ENCODE measurements at regions not wholly inside any gene's neighbourhood (a gene's known extent, or its start where the extent isn't known, plus 50 kb on each side); places are given as distances from the start of the nearest gene placed in this dataset.

DNA sequence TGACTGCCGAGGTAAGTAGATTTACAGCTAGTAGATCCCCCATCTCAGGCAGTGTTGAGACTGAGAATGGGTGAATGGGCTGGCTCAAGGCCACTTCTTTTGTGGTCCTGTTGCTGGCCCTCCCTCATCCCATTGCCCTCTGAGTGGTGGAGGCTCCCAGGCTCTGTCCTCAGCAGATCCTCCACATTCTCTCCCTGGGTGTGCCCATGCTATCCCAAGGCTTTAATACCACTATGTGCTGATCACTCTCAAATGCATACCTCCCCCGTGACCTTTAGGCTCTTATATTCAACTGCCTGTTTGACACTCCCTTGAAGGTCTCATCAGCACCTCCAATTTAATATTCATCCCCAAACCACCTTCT lies 271.8 kb downstream of the GLI2 start:
- Histone ChIP-seq H3K4me2 (ENCODE audit: low read depth, low read length) (no peak overlapping the region), H3K79me2 (ENCODE audit: insufficient read depth, low read length) (no peaks in the 10 kb centered on the region), H2AFZ (ENCODE audit: low read length) (no peak overlapping the region), H3K27me3 (ENCODE audit: control insufficient read depth in 1 of 2, insufficient read depth in 2 of 2, low read length in 2 of 2) (peaks cover 2 to 13% of the 10 kb centered on the region in 2 experiments; a peak in 2 of 5 replicates), H3K27ac (ENCODE audit: extremely low read length, insufficient read depth, low read length) (no peak overlapping the region), H4K20me1 (ENCODE audit: insufficient read depth, low read length) (no peaks in the 10 kb centered on the region), H3K9ac (ENCODE audit: insufficient read depth, low read depth, low read length) (no peak overlapping the region), H3K4me1 (ENCODE audit: insufficient read depth, low read length) (no peaks in the 10 kb centered on the region), H3K4me3 (replicated peaks in 1 of 3; ENCODE audit: insufficient read depth in 1 of 3, low read depth in 2 of 3, low read length in 3 of 3) (no peak overlapping the region), H3K9me3 (ENCODE audit: low read length) (no peaks in the 10 kb centered on the region), H3K36me3 (replicated peaks in 1 of 2; ENCODE audit: control insufficient read depth in 1 of 2, insufficient read depth in 2 of 2, low read length in 2 of 2) (no peaks in the 10 kb centered on the region)
- ATAC-seq, result no peak
- ChIA-PET CTCF (ENCODE audit: low intra/inter-chr PET ratio, low total read pairs) (no interaction called here), POLR2A (no interaction called here)
- 25% methylated on average over 2 of the region's 2 CpGs for WGBS (ENCODE audit: low lambda C conversion rate)
- FAIRE-seq, result no peak
- TF ChIP-seq, protein P1, sequence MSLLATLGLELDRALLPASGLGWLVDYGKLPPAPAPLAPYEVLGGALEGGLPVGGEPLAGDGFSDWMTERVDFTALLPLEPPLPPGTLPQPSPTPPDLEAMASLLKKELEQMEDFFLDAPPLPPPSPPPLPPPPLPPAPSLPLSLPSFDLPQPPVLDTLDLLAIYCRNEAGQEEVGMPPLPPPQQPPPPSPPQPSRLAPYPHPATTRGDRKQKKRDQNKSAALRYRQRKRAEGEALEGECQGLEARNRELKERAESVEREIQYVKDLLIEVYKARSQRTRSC (CRISPR knock-in tag; IDR thresholded peaks at IDR 0.05; ENCODE audit: low read depth), result no peak
- TF ChIP-seq REPIN1 (CRISPR knock-in tag; IDR thresholded peaks at IDR 0.05; ENCODE audit: borderline replicate concordance, low read depth) (no peak), STAG1 (CRISPR knock-in tag; IDR thresholded peaks at IDR 0.05) (no peak), ZNF713 (CRISPR knock-in tag; IDR thresholded peaks at IDR 0.05) (no peak), BRCA1 (CRISPR knock-in tag; IDR thresholded peaks at IDR 0.05) (no peak), ZNF264 (CRISPR knock-in tag; IDR thresholded peaks at IDR 0.05) (no peak), ZZZ3 (CRISPR knock-in tag; IDR thresholded peaks at IDR 0.05; ENCODE audit: borderline replicate concordance) (no peak), KDM3A (CRISPR knock-in tag; IDR thresholded peaks at IDR 0.05; ENCODE audit: low read depth) (no peak), ZSCAN30 (CRISPR knock-in tag; IDR thresholded peaks at IDR 0.05) (no peak), ZNF644 (CRISPR knock-in tag; IDR thresholded peaks at IDR 0.05; ENCODE audit: low read depth) (no peak)
- TF ChIP-seq, protein P2, sequence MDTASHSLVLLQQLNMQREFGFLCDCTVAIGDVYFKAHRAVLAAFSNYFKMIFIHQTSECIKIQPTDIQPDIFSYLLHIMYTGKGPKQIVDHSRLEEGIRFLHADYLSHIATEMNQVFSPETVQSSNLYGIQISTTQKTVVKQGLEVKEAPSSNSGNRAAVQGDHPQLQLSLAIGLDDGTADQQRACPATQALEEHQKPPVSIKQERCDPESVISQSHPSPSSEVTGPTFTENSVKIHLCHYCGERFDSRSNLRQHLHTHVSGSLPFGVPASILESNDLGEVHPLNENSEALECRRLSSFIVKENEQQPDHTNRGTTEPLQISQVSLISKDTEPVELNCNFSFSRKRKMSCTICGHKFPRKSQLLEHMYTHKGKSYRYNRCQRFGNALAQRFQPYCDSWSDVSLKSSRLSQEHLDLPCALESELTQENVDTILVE (CRISPR knock-in tag; IDR thresholded peaks at IDR 0.05), result no peak
- TF ChIP-seq, protein P3, sequence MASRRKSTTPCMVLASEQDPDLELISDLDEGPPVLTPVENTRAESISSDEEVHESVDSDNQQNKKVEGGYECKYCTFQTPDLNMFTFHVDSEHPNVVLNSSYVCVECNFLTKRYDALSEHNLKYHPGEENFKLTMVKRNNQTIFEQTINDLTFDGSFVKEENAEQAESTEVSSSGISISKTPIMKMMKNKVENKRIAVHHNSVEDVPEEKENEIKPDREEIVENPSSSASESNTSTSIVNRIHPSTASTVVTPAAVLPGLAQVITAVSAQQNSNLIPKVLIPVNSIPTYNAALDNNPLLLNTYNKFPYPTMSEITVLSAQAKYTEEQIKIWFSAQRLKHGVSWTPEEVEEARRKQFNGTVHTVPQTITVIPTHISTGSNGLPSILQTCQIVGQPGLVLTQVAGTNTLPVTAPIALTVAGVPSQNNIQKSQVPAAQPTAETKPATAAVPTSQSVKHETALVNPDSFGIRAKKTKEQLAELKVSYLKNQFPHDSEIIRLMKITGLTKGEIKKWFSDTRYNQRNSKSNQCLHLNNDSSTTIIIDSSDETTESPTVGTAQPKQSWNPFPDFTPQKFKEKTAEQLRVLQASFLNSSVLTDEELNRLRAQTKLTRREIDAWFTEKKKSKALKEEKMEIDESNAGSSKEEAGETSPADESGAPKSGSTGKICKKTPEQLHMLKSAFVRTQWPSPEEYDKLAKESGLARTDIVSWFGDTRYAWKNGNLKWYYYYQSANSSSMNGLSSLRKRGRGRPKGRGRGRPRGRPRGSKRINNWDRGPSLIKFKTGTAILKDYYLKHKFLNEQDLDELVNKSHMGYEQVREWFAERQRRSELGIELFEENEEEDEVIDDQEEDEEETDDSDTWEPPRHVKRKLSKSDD (CRISPR knock-in tag; IDR thresholded peaks at IDR 0.05; ENCODE audit: low read depth), result no peak
- TF ChIP-seq, protein P4, sequence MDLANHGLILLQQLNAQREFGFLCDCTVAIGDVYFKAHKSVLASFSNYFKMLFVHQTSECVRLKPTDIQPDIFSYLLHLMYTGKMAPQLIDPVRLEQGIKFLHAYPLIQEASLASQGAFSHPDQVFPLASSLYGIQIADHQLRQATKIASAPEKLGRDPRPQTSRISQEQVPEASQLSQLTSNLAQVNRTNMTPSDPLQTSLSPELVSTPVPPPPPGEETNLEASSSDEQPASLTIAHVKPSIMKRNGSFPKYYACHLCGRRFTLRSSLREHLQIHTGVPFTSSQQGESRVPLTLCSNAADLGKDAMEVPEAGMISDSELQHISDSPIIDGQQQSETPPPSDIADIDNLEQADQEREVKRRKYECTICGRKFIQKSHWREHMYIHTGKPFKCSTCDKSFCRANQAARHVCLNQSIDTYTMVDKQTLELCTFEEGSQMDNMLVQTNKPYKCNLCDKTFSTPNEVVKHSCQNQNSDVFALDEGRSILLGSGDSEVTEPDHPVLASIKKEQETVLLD (CRISPR knock-in tag; IDR thresholded peaks at IDR 0.05; ENCODE audit: low read depth), result no peak
- TF ChIP-seq, protein P5, sequence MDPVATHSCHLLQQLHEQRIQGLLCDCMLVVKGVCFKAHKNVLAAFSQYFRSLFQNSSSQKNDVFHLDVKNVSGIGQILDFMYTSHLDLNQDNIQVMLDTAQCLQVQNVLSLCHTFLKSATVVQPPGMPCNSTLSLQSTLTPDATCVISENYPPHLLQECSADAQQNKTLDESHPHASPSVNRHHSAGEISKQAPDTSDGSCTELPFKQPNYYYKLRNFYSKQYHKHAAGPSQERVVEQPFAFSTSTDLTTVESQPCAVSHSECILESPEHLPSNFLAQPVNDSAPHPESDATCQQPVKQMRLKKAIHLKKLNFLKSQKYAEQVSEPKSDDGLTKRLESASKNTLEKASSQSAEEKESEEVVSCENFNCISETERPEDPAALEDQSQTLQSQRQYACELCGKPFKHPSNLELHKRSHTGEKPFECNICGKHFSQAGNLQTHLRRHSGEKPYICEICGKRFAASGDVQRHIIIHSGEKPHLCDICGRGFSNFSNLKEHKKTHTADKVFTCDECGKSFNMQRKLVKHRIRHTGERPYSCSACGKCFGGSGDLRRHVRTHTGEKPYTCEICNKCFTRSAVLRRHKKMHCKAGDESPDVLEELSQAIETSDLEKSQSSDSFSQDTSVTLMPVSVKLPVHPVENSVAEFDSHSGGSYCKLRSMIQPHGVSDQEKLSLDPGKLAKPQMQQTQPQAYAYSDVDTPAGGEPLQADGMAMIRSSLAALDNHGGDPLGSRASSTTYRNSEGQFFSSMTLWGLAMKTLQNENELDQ (CRISPR knock-in tag; IDR thresholded peaks at IDR 0.05; ENCODE audit: borderline replicate concordance), result no peak
- BruUV-seq (replicated peaks), result no TSS peak
- no peak for DNase-seq (ENCODE audit: low spot score)
- intact Hi-C loops (cut with micrococcal nuclease; ENCODE audit: unreplicated experiment) (no loop called here), in situ Hi-C loops (cut with HindIII; ENCODE audit: extremely low pct_ligation_motif_present, low pct_unique_long_range_greater_than_20kb) (no loop called here)

Data from HepG2 (cell line).